ENCODE measurements at regions not wholly inside any gene's neighbourhood (a gene's known extent, or its start where the extent isn't known, plus 50 kb on each side); places are given as distances from the start of the nearest gene placed in this dataset.
"Not testable (repeated sequence)": the region's sequence is repeated elsewhere in the genome, so short reads cannot be mapped to it uniquely, and the experiment has no call there.

DNA sequence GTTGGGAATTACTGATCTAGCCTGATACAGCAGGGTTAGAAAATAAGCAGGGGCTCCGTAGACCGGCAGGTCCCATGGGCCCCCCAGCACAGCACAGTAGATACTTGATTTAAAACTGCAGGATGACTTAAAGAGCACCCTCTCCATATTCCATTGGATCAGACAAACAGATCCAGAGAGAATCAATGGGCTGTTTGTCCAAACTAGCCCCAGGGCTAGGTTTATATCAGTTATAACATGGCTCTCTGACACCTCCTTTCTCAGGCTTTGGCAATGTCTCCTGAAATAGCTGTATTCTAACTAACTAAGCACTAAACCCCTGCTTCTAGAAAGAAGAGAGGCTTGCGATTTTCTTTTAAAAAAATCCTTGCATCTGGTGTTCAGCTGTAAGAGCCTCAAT lies 100.4 kb upstream of the GALNT18 start:
- no peak for DNase-seq (ENCODE audit: low read depth in 3 of 3, low spot score in 1 of 3)

DNA sequence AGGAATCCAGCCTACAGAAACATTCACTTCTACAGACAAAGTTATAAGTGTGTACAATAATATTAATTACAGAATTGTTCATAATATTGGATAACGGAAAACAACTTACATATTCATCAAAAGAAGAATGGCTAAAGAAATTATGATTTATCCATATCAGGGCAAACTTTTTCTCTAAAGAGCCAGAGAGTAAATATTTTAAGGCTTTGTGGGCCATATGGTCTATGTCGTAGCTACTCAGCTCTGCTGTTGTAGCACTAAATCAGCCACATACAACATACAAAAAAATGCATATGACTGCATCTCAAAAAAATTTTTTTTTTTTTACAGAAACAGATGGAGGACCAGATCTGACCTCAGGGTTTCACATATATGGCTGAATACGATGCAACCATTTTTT lies 96.7 kb upstream of the GALNT18 start:
- no peak for DNase-seq (ENCODE audit: low read depth in 3 of 3, low spot score in 1 of 3)

DNA sequence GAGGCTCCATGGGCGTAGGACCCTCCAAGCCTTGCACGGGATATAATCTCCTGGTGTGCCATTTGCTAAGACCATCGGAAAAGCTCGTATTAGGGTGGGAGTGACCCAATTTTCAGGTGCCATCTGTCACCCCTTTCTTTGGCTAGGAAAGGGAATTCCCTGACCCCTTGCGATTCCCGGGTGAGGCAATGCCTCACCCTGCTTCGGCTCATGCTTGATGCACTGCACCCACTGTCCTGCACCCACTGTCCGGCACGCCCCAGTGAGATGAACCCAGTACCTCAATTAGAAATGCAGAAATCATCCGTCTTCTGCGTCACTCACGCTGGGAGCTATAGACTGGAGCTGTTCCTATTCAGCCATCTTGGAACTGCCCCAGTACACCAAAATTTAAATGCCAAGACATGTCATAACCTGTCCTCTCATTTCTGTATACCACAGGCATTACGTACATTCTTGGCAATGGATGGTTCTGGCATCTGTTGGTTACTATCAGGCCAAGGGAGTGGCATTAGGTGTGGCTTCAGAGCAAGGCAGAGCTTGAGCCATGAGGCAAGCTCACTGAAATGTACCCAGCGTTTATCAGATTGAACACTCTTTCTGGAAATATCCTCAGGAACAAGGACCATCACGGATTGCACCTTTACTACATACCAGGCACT lies 95.4 kb upstream of the GALNT18 start:
- no peak for DNase-seq (ENCODE audit: low read depth in 3 of 3, low spot score in 1 of 3)

GRCh38 chr11:11715075-11715474 lies 93.3 kb upstream of the GALNT18 start:
- DNase-seq (ENCODE audit: low read depth in 3 of 3, low spot score in 1 of 3) = not testable (repeated sequence)

DNA sequence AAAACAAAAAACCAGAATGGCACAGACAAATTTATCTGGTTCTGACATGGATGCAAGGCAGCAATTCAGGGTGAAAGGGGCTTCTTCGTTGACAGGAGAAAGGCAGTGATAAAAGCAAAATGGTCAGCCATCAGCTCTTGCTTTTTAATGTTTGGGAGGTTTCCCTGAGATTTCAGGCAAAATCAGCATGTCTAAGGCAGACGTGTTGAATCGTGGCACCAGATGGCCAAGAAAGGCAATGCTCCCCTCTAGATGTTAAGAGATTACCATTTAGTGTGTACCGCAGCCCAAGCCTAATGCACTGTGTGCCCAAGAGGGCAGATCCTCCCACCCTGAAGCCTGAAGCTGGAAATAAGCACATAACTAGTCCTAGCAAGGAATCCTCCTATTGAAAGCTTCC lies 88.8 kb upstream of the GALNT18 start:
- DNase-seq (ENCODE audit: low read depth in 3 of 3, low spot score in 1 of 3) = no peak

GRCh38 chr11:11709447-11710239 lies 87.8 kb upstream of the GALNT18 start:
- no peak for DNase-seq (ENCODE audit: low read depth in 3 of 3, low spot score in 1 of 3)

- DNase-seq (ENCODE audit: low read depth in 3 of 3, low spot score in 1 of 3) = no peak
These were observed 86.5 kb upstream of the GALNT18 start for GRCh38 chr11:11708256-11708655.

GRCh38 chr11:11706028-11706427 lies 84.2 kb upstream of the GALNT18 start:
- no peak for DNase-seq (ENCODE audit: low read depth in 3 of 3, low spot score in 1 of 3)

DNA sequence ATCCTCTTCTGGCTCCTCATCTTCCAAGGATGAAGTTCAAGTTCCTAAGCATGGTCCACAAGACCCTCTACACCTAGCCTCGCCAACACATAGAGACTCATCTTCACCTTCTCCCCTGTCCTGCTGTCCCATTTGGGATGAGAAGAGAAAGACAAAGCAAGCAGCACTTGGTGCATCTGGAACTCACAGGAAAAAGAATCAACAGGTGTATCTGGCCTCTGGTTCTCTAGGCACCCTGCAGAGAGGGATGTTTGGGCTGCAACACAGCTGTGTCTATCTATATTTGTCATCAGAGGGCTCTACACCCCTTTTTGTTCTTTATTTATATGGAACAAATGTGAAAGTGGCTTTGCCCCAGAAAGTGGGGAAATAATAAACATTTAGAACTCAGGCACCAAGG lies 82.1 kb upstream of the GALNT18 start:
- no peak for DNase-seq (ENCODE audit: low read depth in 3 of 3, low spot score in 1 of 3)

GRCh38 chr11:11701070-11701469 lies 79.3 kb upstream of the GALNT18 start:
- DNase-seq (ENCODE audit: low read depth in 3 of 3, low spot score in 1 of 3) = no peak

DNA sequence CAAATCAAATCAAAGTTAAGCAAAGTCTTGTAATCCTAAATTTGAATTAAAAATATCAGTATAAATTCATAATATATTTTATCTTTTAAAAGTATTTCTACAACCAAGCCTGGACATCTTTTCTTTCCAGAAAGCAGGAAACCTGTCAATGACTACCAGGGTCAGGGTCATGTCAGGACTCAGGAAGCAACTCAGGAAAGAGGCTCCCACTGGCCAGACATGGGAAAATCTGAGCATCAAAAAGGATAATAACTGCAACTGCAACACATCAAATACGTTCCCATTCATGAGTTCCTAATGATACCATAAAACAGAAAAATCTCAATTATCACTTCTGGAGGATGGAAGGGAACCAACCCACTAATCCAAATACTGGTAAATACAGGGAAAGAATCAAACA lies 76.0 kb upstream of the GALNT18 start:
- no peak for DNase-seq (ENCODE audit: low read depth in 3 of 3, low spot score in 1 of 3)

DNA sequence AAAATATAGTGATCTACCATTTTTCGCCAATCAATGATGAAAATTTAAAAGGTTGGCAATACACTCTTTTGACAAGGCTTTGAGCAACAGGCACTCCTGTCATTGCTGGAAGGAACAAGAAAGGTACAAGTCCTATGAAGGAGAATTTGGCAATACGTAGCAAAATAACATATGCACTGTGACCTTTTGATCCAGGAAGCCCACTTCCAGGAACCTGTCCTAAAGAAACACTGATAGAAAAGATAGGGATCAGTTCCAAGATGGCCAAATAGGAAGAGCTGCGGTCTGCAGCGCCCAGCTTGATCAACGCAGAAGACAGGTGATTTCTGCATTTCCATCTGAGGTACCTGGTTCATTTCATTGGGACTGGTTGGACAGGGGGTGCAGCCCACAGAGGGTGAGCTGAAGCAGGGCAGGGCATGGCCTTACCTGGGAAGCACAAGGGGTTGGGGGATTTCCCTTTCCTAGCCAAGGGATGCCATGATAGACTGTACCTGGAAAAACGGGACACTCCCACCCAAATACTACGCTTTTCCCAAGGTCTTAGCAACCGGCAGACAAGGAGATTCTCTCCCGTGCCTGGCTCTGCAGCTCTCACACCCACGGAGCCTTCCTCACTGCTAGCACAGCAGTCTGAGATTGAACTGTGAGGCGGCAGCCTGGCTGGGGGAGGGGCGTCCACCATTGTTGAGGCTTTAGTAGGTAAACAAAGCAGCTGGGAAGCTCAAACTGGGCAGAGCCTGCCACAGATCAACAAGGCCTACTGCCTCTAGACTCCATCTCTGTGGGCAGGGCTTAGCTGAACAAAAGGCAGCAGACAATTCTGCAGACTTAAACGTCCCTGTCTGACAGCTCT lies 69.7 kb upstream of the GALNT18 start:
- DNase-seq (ENCODE audit: low read depth in 3 of 3, low spot score in 1 of 3) = no peak

- no peak for DNase-seq (ENCODE audit: low read depth in 3 of 3, low spot score in 1 of 3)
These were observed 59.7 kb upstream of the GALNT18 start for GRCh38 chr11:11681536-11681935.

DNA sequence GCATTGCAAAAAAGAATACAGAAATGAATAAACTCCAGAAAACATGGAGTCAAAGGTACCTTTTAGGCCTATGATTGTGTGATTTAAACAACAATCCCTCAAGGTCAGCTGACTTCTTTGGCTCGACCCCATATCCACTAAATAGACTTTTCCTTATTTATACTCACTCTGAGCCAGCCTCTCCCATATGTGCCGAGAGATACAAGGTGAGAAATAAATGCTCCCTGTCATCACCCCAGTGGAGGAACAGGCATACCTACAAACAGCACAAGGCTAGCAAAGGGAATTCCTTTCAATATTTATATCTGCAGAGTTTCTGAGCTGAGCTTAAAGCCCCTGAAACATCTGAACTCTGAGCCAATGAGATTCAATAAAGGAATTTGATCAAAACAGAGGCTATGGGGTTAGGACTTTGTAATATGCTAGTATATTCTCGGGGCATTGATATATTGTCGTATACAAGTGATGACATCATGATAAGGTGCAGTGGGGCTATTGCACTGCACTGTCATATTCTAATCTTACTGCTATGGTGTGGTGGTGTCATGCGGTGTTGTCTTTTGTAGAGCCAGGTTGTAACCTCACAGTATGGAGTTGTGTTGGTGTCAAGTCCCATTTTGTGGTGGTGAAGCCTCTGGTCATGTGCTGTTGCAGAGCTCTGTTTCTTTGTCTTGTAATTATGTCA lies 56.0 kb upstream of the GALNT18 start:
- DNase-seq (ENCODE audit: low read depth in 3 of 3, low spot score in 1 of 3) = no peak

- no peak for DNase-seq (ENCODE audit: low read depth in 3 of 3, low spot score in 1 of 3)
These were observed 53.9 kb upstream of the GALNT18 start for GRCh38 chr11:11675671-11676181.

GRCh38 chr11:11672789-11673188 lies 51.0 kb upstream of the GALNT18 start:
- no peak for DNase-seq (ENCODE audit: low read depth in 3 of 3, low spot score in 1 of 3)

DNA sequence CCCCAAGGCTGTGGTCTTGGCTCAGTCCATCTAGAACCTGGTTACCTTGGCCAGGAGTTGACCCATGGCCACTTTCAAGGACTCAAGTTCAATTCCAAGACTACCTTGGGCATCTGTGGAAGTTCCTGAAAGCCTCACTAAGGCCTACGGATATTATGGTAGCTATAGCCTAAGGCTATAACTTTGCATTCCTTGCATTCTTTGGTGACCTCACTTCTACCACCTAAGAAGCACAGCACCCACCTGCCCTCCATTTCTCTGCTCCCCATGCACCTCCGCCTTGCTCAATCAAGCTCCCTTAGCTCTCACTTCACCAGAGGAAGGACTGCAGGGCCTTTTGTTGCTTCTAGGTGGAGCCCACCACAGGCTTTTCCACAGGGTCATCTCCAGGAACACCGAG lies 50.3 kb upstream of the GALNT18 start:
- DNase-seq (ENCODE audit: low read depth in 3 of 3, low spot score in 1 of 3) = no peak
